Activated T-cell treated with anti-CD3 and anti-CD28 coated beads, Interleukin-2, amount 50 U/mL, for 72 hours (primary cell): ENCODE measurements at regions not wholly inside any gene's neighbourhood (a gene's known extent, or its start where the extent isn't known, plus 50 kb on each side); places are given as distances from the start of the nearest gene placed in this dataset.

ENCODE experiments used
- ATAC-seq, 2 donors: fragments of 150-1000 bp; cut with Tn5 transposase; replicated peaks in 1 of 2; 2 replicates each; pipeline ENCODE4 v1.10.0; 2021; ENCODE audit warnings: moderate library complexity in 2 of 2, mild to moderate bottlenecking in 1 of 2
- DNase-seq, 2 donors: peaks; one replicate each; pipeline ENCODE4 v3.0.0; 2021 to 2022; ENCODE audit warnings: mixed read lengths in 1 of 2
- H3K27ac Mint-ChIP-seq: one replicate; pipeline ENCODE4 v1.8.0; 2022; ENCODE audit warnings: mild to moderate bottlenecking, moderate library complexity, mixed read lengths
- H3K27me3 Mint-ChIP-seq: one replicate; pipeline ENCODE4 v1.8.0; 2022; ENCODE audit warnings: low read depth, mixed read lengths
- H3K36me3 Mint-ChIP-seq, 2 donors: one replicate each; pipeline ENCODE4 v1.8.0; 2022; ENCODE audit warnings: mixed read lengths in 2 of 2, mild to moderate bottlenecking in 1 of 2; ENCODE audit not compliant: insufficient read depth in 2 of 2
- H3K4me1 Mint-ChIP-seq: one replicate; pipeline ENCODE4 v1.8.0; 2022; ENCODE audit warnings: low read depth, mixed read lengths
- H3K4me3 Mint-ChIP-seq, 2 donors: one replicate each; pipeline ENCODE4 v1.8.0; 2022; ENCODE audit warnings: mild to moderate bottlenecking in 2 of 2, mixed read lengths in 2 of 2, moderate library complexity in 2 of 2
- H3K9me3 Mint-ChIP-seq, 2 donors: one replicate each; pipeline ENCODE4 v1.8.0; 2022; ENCODE audit warnings: mixed read lengths in 2 of 2

GRCh38 chr18:42137693-42138375 lies 182.8 kb downstream of the PIK3C3 start:
- H3K36me3 Mint-ChIP-seq, result peaks cover 4 to 6% of the 10 kb centered on the region in 2 donors
- no peak overlapping the region for H3K27ac Mint-ChIP-seq
- H3K9me3 Mint-ChIP-seq, result peaks cover 5 to 13% of the 10 kb centered on the region in 2 donors
- ATAC-seq (no peak), DNase-seq (no peak)
- H3K4me1 Mint-ChIP-seq, result no peaks in the 10 kb centered on the region
- H3K27me3 Mint-ChIP-seq, result no peaks in the 10 kb centered on the region
- no peak overlapping the region for H3K4me3 Mint-ChIP-seq

GRCh38 chr18:42141439-42141838 lies 186.4 kb downstream of the PIK3C3 start:
- H3K27ac Mint-ChIP-seq, result no peak overlapping the region
- ATAC-seq (no peak), DNase-seq (no peak)
- no peaks in the 10 kb centered on the region for H3K4me1 Mint-ChIP-seq
- H3K27me3 Mint-ChIP-seq, result no peaks in the 10 kb centered on the region
- peaks cover 4 to 7% of the 10 kb centered on the region in 2 donors for H3K36me3 Mint-ChIP-seq
- H3K4me3 Mint-ChIP-seq, result no peak overlapping the region
- peaks cover 6 to 13% of the 10 kb centered on the region in 2 donors for H3K9me3 Mint-ChIP-seq

- ATAC-seq (no peak), DNase-seq (no peak)
- no peaks in the 10 kb centered on the region for H3K36me3 Mint-ChIP-seq
- no peak overlapping the region for H3K4me3 Mint-ChIP-seq
- H3K9me3 Mint-ChIP-seq, result no peaks in the 10 kb centered on the region
- no peaks in the 10 kb centered on the region for H3K4me1 Mint-ChIP-seq
- H3K27ac Mint-ChIP-seq, result no peak overlapping the region
- H3K27me3 Mint-ChIP-seq, result no peaks in the 10 kb centered on the region
Measured at GRCh38 chr18:42155024-42155423, 200.0 kb downstream of the PIK3C3 start.

- no peaks in the 10 kb centered on the region for H3K9me3 Mint-ChIP-seq
- no peaks in the 10 kb centered on the region for H3K4me1 Mint-ChIP-seq
- H3K27ac Mint-ChIP-seq, result no peak overlapping the region
- no peaks in the 10 kb centered on the region for H3K27me3 Mint-ChIP-seq
- no peak overlapping the region for H3K4me3 Mint-ChIP-seq
- no peak for DNase-seq
- no peaks in the 10 kb centered on the region for H3K36me3 Mint-ChIP-seq
- no peak for ATAC-seq
Measured at GRCh38 chr18:42156281-42156680, 201.2 kb downstream of the PIK3C3 start.

GRCh38 chr18:42157420-42157819 lies 202.4 kb downstream of the PIK3C3 start:
- DNase-seq (no peak), ATAC-seq (no peak)
- H3K4me3 Mint-ChIP-seq, result no peak overlapping the region
- H3K4me1 Mint-ChIP-seq, result no peaks in the 10 kb centered on the region
- H3K27ac Mint-ChIP-seq, result no peak overlapping the region
- H3K9me3 Mint-ChIP-seq, result no peaks in the 10 kb centered on the region
- no peaks in the 10 kb centered on the region for H3K36me3 Mint-ChIP-seq
- H3K27me3 Mint-ChIP-seq, result no peaks in the 10 kb centered on the region

- H3K4me3 Mint-ChIP-seq, result no peak overlapping the region
- DNase-seq, result no peak
- no peaks in the 10 kb centered on the region for H3K9me3 Mint-ChIP-seq
- H3K27me3 Mint-ChIP-seq, result no peaks in the 10 kb centered on the region
- no peaks in the 10 kb centered on the region for H3K4me1 Mint-ChIP-seq
- H3K36me3 Mint-ChIP-seq, result no peaks in the 10 kb centered on the region
- no peak for ATAC-seq
- H3K27ac Mint-ChIP-seq, result no peak overlapping the region
Measured at GRCh38 chr18:42157878-42158277, 202.8 kb downstream of the PIK3C3 start.

GRCh38 chr18:42159146-42159545 lies 204.1 kb downstream of the PIK3C3 start:
- Mint-ChIP-seq H3K9me3 (no peaks in the 10 kb centered on the region), H3K4me1 (no peaks in the 10 kb centered on the region), H3K4me3 (no peak overlapping the region), H3K27me3 (no peaks in the 10 kb centered on the region), H3K27ac (no peak overlapping the region), H3K36me3 (no peaks in the 10 kb centered on the region)
- DNase-seq (no peak), ATAC-seq (no peak)

- no peak for ATAC-seq
- Mint-ChIP-seq H3K4me3 (no peak overlapping the region), H3K27me3 (no peaks in the 10 kb centered on the region), H3K4me1 (no peaks in the 10 kb centered on the region), H3K36me3 (no peaks in the 10 kb centered on the region), H3K27ac (no peak overlapping the region), H3K9me3 (no peaks in the 10 kb centered on the region)
- no peak for DNase-seq
Measured at GRCh38 chr18:42163321-42163720, 208.3 kb downstream of the PIK3C3 start.

GRCh38 chr18:42164556-42164955 lies 209.5 kb downstream of the PIK3C3 start:
- no peak for DNase-seq
- H3K27ac Mint-ChIP-seq, result no peak overlapping the region
- H3K9me3 Mint-ChIP-seq, result no peaks in the 10 kb centered on the region
- H3K27me3 Mint-ChIP-seq, result no peaks in the 10 kb centered on the region
- H3K4me3 Mint-ChIP-seq, result no peak overlapping the region
- no peaks in the 10 kb centered on the region for H3K4me1 Mint-ChIP-seq
- ATAC-seq, result no peak
- H3K36me3 Mint-ChIP-seq, result no peaks in the 10 kb centered on the region

GRCh38 chr18:42165922-42166513 lies 211.0 kb downstream of the PIK3C3 start:
- no peak for DNase-seq
- Mint-ChIP-seq H3K4me3 (no peak overlapping the region), H3K9me3 (no peaks in the 10 kb centered on the region), H3K36me3 (no peaks in the 10 kb centered on the region), H3K4me1 (no peaks in the 10 kb centered on the region), H3K27me3 (no peaks in the 10 kb centered on the region), H3K27ac (no peak overlapping the region)
- no peak for ATAC-seq

- H3K4me3 Mint-ChIP-seq, result no peak overlapping the region
- DNase-seq, result no peak
- H3K27me3 Mint-ChIP-seq, result no peaks in the 10 kb centered on the region
- ATAC-seq, result no peak
- peaks cover 0 to 1% of the 10 kb centered on the region in 2 donors for H3K9me3 Mint-ChIP-seq
- H3K27ac Mint-ChIP-seq, result no peak overlapping the region
- H3K36me3 Mint-ChIP-seq, result no peaks in the 10 kb centered on the region
- H3K4me1 Mint-ChIP-seq, result no peaks in the 10 kb centered on the region
Measured at GRCh38 chr18:42168487-42168886, 213.5 kb downstream of the PIK3C3 start.

GRCh38 chr18:42168907-42169306 lies 213.9 kb downstream of the PIK3C3 start:
- H3K36me3 Mint-ChIP-seq, result no peaks in the 10 kb centered on the region
- DNase-seq (no peak), ATAC-seq (no peak)
- no peak overlapping the region for H3K27ac Mint-ChIP-seq
- no peaks in the 10 kb centered on the region for H3K27me3 Mint-ChIP-seq
- no peak overlapping the region for H3K4me3 Mint-ChIP-seq
- peaks cover 0 to 1% of the 10 kb centered on the region in 2 donors for H3K9me3 Mint-ChIP-seq
- no peaks in the 10 kb centered on the region for H3K4me1 Mint-ChIP-seq

GRCh38 chr18:42174909-42175308 lies 219.9 kb downstream of the PIK3C3 start:
- no peak for DNase-seq
- no peak overlapping the region for H3K27ac Mint-ChIP-seq
- ATAC-seq, result no peak
- H3K4me1 Mint-ChIP-seq, result no peaks in the 10 kb centered on the region
- H3K27me3 Mint-ChIP-seq, result no peaks in the 10 kb centered on the region
- H3K4me3 Mint-ChIP-seq, result no peak overlapping the region
- H3K36me3 Mint-ChIP-seq, result no peaks in the 10 kb centered on the region
- H3K9me3 Mint-ChIP-seq, result peaks cover 0 to 1% of the 10 kb centered on the region in 2 donors

GRCh38 chr18:42176599-42176998 lies 221.6 kb downstream of the PIK3C3 start:
- ATAC-seq, result no peak
- no peak overlapping the region for H3K4me3 Mint-ChIP-seq
- no peaks in the 10 kb centered on the region for H3K27me3 Mint-ChIP-seq
- no peak overlapping the region for H3K27ac Mint-ChIP-seq
- H3K4me1 Mint-ChIP-seq, result no peaks in the 10 kb centered on the region
- no peaks in the 10 kb centered on the region for H3K36me3 Mint-ChIP-seq
- DNase-seq, result no peak
- peaks cover 0 to under 1% of the 10 kb centered on the region in 2 donors for H3K9me3 Mint-ChIP-seq
